Transverse colon (tissue), 3 donors: ENCODE measurements at regions not wholly inside any gene's neighbourhood (a gene's known extent, or its start where the extent isn't known, plus 50 kb on each side); places are given as distances from the start of the nearest gene placed in this dataset.

ENCODE experiments used
- EP300 ChIP-seq: sonication (generic); formaldehyde crosslinking; IDR thresholded peaks from one replicate; pipeline ENCODE4 v1.6.1; 2017; ENCODE audit warnings: antibody characterized with exemption, low read depth
- POLR2A ChIP-seq: fragments of 450-650 bp; IDR thresholded peaks from one replicate; pipeline ENCODE4 v1.6.1; 2016; ENCODE audit warnings: antibody characterized with exemption, mild to moderate bottlenecking, moderate library complexity
- TF ChIP-seq, protein P1 (sequence below), 5 experiments: fragments of 200-600 bp in 3 of 5; fragments of 450-650 bp in 2 of 5; sonication (generic) in 3 of 5; IDR thresholded peaks; 1 replicate in 2 of 5; 2 replicates in 3 of 5; pipeline ENCODE4 v1.5.1; 2016 to 2017; ENCODE audit warnings: antibody characterized with exemption in 5 of 5, inconsistent platforms in 3 of 5, mild to moderate bottlenecking in 2 of 5, moderate library complexity in 1 of 5

GRCh38 chr10:89122433-89123051 lies 84.6 kb downstream of the CH25H start:
- TF ChIP-seq, protein P1, sequence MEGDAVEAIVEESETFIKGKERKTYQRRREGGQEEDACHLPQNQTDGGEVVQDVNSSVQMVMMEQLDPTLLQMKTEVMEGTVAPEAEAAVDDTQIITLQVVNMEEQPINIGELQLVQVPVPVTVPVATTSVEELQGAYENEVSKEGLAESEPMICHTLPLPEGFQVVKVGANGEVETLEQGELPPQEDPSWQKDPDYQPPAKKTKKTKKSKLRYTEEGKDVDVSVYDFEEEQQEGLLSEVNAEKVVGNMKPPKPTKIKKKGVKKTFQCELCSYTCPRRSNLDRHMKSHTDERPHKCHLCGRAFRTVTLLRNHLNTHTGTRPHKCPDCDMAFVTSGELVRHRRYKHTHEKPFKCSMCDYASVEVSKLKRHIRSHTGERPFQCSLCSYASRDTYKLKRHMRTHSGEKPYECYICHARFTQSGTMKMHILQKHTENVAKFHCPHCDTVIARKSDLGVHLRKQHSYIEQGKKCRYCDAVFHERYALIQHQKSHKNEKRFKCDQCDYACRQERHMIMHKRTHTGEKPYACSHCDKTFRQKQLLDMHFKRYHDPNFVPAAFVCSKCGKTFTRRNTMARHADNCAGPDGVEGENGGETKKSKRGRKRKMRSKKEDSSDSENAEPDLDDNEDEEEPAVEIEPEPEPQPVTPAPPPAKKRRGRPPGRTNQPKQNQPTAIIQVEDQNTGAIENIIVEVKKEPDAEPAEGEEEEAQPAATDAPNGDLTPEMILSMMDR (IDR thresholded peaks at IDR 0.05), result no peak
- TF ChIP-seq POLR2A, result no peak
- TF ChIP-seq EP300, result no peak
